Fibroblast of pulmonary artery (primary cell): ENCODE measurements at regions not wholly inside any gene's neighbourhood (a gene's known extent, or its start where the extent isn't known, plus 50 kb on each side); places are given as distances from the start of the nearest gene placed in this dataset.

Experiments used
- DNase-seq: peaks from one replicate; pipeline ENCODE4 v3.0.0-alpha.2; 2010; ENCODE audit warnings: low read depth
- H3K4me3 ChIP-seq: replicated peaks from 2 replicates; pipeline ENCODE4 v1.5.1; 2011; ENCODE audit warnings: low read depth, mild to moderate bottlenecking, control low read depth, low read length, moderate library complexity
- TF ChIP-seq, protein P1 (sequence below): IDR thresholded peaks from 2 replicates; pipeline ENCODE4 v1.5.1; 2011; ENCODE audit warnings: mild to moderate bottlenecking, control low read depth, low read length, inconsistent platforms; ENCODE audit errors: missing control alignments

DNA sequence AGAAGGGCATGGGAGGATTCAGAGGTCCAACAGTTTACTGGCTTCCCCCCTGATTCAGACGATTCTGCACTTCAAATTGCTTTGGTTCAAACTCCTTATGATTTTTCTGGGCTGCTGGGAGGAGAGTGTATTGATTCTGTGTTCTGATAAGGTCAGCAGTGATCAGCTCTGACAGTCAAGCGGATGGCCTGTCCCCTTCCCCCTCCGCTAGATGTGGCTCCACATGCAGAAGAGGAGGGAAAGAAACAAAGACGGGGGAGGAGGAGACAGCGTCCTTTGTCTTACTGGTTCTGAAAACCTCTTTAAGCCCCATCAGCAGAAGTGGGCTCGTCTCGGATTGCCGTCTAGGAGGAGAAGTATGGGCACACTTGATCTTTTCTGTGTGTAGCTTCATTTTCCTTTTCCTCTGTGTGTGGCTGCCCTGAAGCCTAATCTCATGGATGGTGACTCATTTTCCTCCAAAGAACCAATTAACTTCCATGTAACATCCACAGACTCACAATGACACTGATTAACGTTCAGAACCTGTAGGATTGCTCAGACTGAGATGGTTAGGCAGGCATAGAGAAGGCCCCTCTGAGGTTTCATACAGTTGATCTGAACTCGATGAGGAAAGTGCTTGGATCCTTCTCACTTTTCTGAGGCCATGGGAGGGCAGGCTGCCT is 162.4 kb upstream of the PPP2R3A start:
- DNase-seq, result no peak
- no peak overlapping the region for H3K4me3 ChIP-seq
- TF ChIP-seq, protein P1, sequence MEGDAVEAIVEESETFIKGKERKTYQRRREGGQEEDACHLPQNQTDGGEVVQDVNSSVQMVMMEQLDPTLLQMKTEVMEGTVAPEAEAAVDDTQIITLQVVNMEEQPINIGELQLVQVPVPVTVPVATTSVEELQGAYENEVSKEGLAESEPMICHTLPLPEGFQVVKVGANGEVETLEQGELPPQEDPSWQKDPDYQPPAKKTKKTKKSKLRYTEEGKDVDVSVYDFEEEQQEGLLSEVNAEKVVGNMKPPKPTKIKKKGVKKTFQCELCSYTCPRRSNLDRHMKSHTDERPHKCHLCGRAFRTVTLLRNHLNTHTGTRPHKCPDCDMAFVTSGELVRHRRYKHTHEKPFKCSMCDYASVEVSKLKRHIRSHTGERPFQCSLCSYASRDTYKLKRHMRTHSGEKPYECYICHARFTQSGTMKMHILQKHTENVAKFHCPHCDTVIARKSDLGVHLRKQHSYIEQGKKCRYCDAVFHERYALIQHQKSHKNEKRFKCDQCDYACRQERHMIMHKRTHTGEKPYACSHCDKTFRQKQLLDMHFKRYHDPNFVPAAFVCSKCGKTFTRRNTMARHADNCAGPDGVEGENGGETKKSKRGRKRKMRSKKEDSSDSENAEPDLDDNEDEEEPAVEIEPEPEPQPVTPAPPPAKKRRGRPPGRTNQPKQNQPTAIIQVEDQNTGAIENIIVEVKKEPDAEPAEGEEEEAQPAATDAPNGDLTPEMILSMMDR, result no peak

DNA sequence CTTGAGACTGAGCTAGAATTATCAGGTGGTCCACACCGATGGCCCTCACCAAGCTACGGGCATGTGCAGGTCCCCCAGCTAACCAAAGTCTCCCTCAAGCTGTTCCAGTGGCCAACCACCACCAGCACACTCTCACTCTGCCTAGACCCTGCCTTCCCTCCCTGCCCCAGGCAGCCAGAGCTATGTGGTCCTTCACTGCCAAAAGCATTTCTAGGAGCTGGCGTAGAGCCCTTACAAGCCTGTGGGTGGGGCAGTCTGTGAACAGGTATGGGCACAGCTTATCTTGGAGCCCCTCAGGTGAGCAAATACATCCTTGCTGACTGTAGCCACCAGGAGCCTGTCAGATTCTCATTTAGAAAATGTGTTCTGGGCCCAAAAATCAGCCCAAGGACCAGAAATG is 159.8 kb upstream of the PPP2R3A start:
- DNase-seq, result no peak
- H3K4me3 ChIP-seq, result no peak overlapping the region
- TF ChIP-seq, protein P1, result no peak

DNA sequence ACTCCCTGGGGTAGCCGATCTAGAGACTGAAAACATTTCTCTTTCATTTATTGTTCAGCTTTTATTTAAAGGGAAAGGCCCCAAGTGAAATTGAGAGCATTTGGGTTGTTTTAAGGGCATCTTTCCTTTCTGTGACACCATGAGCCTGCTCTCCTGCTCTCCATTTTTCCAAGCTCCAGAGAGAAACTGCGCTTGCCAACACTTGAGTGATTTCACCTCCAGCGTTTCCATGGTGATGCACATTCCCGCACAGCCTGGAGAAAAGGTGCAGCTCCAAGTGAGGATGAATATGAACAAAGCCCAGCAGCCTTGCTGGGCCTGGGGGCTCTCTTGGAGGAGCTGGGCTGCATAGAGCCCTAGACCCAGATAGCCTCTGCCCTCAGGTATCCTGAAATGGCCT is 159.2 kb upstream of the PPP2R3A start:
- H3K4me3 ChIP-seq, result no peak overlapping the region
- TF ChIP-seq, protein P1, result no peak
- DNase-seq, result no peak

DNA sequence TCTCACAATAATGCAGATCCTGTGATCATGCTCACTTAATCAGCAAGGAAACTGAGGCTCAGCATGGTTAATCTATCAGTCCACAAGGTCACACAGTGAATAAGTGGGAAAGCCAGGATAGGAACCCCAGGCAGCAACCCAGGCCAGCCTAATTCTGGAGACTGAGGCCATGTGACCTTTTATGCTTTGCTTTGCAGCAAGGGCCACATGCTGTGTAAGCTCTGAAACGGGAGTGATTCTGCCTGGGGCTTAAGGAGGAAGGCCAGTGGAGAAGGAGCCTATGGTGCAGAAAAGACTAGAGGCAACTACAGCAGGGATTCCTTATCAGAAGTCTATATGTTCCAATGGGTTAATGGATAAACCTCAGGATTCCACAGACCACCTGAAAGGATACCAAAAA is 157.6 kb upstream of the PPP2R3A start:
- H3K4me3 ChIP-seq, result no peak overlapping the region
- DNase-seq, result no peak
- TF ChIP-seq, protein P1, result no peak

DNA sequence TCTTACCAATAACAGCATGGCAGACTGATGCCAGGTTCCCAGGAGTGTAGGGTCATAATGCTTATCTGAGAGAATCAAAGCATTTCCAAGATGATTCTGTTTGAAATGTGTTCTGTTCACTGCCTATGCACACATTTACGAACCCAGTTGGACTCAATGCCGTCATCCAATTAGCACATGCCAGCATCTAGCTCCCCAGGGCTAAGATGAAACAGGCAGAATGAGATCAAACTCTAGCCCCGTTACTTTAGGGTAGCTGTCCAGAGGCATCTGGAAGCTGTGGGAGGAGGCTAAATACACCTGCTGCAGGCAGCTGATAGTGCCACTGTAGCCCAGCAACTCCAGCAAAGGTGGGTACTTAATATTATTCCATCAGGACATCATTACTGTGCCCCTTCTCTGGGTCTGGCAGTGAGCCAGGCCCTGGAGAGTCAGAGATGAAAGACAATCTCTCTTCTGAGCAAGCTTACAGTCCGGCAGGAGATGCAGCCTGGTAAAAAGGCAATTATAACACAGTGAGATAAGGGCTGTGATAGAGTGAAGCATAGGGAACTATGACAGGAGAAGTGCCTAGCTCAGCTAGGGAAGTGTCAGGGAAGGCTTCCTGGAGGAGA is 156.4 kb upstream of the PPP2R3A start:
- TF ChIP-seq, protein P1, result no peak
- H3K4me3 ChIP-seq, result no peak overlapping the region
- DNase-seq, result no peak

DNA sequence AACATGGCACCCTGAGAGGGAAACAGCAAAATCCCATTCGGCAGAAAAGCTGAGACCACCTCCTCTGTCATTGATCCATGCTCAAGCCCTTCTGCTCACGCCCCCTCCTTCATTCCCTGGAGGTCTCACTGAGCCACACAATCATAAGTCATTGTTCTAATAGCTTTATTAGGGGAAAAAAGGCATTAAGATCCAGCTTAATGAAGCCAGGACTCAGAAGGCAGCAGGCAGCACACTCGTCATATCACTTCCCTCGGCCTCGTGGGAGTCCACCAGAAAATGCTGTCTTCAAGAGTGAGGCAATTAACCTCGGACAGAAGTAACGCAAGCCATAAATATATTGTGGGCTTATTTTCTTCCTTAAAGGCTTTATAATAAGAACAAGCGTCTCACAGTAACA is 153.9 kb upstream of the PPP2R3A start:
- H3K4me3 ChIP-seq, result no peak overlapping the region
- no peak for DNase-seq
- TF ChIP-seq, protein P1, result no peak

DNA sequence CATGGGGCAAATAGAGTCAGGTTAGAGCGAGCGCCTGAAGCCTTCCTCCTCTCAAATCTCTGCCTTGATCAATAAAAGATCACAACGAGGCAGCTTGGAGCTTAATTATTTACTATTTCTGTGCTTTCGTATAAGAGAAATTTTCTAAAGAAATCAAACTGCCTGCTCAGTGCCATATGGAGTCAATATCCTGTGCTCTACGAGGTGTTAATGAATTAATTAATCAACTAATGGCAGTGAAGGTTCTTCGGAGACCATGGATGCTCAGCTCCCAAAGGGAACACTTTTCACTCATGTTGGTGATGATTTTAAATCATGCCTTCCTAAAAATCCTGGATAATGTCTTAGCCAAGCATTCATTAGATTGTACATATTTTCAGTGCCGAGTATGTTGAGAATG is 153.5 kb upstream of the PPP2R3A start:
- H3K4me3 ChIP-seq, result no peak overlapping the region
- no peak for DNase-seq

More for the DNA sequence above, 153.5 kb upstream of the PPP2R3A start:
- TF ChIP-seq, protein P1, result no peak
